Activated CD4-positive, CD25-positive, alpha-beta regulatory T cell treated with anti-CD3 and anti-CD28 coated beads, Interleukin-2, amount 50 U/mL, for 16 hours (primary cell): ENCODE measurements at regions not wholly inside any gene's neighbourhood (a gene's known extent, or its start where the extent isn't known, plus 50 kb on each side); places are given as distances from the start of the nearest gene placed in this dataset.
"Not testable (repeated sequence)": the region's sequence is repeated elsewhere in the genome, so short reads cannot be mapped to it uniquely, and the experiment has no call there.

ENCODE experiments used
- DNase-seq: peaks from one replicate; pipeline ENCODE4 v3.0.0-alpha.2; 2020; ENCODE audit warnings: low read depth, low spot score

DNA sequence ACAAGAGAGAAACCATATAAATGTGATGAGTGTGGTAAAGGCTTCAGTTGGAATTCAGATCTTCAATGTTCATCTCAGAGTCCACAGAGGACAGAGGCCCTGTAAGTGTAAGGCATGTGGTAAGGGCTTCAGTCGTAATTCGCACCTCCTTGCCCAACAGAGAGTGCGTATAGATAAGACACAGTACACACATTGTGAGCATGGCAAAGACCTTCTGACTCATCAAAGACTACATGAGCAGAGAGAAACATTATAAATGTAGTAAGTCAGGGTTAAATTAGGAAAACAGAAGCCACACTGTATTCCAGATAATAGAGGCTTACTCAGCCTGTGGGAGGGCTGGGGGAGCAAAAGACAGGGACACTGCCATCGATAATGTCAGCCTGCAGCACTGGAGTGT, 98.1 kb upstream of the GPR39 start:
- not testable (repeated sequence) for DNase-seq

DNA sequence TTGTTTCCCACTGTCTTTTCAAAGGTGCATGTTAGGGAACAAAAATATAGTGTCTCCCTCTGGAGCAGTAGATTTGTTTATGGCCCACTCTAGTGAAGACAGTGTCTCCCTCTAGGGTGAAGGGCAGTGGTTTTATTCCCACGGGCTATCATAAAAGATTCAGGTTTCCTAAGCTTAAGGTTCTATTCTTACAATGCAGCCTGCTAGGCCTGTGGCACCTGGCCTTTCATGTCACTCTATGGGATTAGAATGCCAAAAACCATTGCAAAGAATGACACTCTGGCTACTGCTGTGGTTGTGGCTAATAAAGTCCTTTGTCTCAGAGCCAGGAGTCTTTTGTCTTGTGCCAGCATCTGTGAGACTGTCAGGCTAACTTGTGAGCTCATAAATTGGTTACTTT, 92.6 kb upstream of the GPR39 start:
- not testable (repeated sequence) for DNase-seq

- DNase-seq, result not testable (repeated sequence)
Observed at GRCh38 chr2:132332345-132333033, 84.1 kb upstream of the GPR39 start.

GRCh38 chr2:132337135-132337534, 79.5 kb upstream of the GPR39 start:
- DNase-seq, result not testable (repeated sequence)

- DNase-seq, result not testable (repeated sequence)
Observed at GRCh38 chr2:132337844-132338243, 78.8 kb upstream of the GPR39 start.

DNA sequence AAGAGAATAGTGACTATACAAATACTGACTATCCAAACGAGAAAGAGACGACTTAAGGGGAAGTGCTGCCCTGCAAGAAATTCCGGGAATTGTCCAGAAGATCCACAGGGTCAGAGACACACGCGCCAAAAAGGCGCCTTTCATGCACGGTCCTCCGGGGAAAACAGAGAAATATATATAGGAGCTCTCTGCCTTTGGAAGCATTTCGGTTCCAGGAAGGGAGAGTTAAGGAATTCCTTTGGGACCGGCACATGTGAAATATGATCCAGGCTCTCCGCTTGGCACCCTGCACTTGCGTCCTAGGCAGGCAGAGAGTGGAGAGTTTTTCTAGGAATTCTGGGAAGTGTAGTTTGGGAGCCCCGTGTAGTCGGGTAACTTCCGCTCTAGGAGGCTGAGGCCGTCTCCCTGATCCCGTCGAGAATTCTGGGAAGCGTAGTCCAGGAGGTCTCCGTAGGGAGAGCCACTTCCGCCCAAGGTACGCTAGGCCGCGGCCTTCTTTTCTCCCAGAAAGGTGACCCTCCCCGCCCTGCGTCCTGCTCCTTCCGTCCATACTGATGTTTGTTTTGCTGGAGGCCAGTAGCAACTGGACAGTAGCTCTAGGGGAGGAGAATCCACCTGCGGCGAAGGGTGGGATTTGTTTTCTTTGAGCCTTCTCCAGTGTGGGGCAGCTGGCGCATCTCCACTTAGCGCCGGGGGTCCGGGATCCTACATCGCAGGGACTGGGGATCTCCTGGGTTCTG, 69.4 kb upstream of the GPR39 start:
- DNase-seq, result not testable (repeated sequence)

- DNase-seq, result not testable (repeated sequence)
Observed at GRCh38 chr2:132349092-132349687, 67.4 kb upstream of the GPR39 start.

GRCh38 chr2:132351668-132352067, 64.9 kb upstream of the GPR39 start:
- not testable (repeated sequence) for DNase-seq

DNA sequence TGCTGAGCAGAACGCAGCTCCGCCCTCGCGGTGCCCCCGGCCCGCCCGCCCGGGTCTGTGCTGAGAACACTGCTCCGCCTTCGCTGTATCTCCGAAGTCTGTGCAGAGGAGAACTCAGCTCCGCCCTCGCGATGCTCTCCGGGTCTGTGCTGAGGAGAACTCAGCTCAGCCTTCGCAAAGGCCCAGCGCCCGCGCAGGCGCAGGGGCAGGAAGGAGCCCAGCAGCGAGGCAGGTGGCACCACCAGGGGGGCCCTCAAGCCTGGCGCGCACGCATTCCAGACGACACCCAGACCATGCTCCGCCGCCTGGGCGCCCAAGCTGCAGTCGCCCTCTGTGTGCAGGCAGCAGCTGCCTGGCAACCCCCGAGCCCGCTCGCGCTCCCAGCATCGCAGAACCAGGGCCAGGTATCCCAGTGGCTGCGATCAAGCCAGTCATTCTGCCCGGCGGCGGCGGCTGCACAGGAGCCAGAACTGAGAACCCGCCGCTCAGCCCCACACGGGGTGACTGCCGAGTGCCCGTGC, 64.1 kb upstream of the GPR39 start:
- not testable (repeated sequence) for DNase-seq

DNA sequence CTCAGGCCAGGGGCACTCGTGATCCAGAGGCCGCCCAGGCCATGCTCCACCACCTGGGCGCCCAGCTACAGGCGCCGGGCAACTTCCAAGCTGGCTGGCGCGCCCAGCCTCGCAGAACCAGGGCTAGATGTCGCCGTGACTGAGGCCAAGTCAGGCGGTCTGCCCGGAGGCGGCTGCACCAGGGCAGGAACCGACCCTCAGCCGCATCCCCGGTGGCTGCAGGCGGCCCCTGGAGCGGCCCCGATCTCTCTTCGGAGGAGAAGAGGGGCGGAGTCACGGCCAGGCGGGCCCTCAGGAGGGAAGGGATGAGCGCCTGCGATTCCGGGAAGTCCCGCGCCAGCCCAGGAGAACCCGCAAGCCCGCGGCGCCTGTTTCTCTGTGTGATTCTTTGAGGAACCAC, 63.2 kb upstream of the GPR39 start:
- DNase-seq, result not testable (repeated sequence)

DNA sequence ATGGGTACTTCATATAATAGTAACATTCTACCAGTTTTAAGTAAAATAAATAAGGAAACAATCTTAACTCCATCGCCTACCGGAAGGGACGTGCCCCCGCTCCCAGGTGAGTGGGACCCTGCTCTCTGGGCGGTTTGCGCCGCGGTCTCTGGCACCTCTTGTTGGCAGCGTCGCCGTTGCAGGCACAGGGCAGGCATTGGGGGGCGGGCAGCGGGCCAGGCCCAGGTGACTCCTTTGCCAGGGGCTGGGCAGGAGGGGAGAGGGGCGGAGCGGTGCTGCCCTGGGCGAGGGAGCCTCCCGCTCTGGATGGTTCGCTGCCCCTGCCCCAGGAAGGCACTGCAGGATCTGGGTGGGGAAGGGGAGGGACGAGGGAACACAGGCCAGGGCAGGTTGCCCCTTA, 55.6 kb upstream of the GPR39 start:
- not testable (repeated sequence) for DNase-seq

- DNase-seq, result not testable (repeated sequence)
Observed at GRCh38 chr2:132361498-132361897, 55.1 kb upstream of the GPR39 start.

DNA sequence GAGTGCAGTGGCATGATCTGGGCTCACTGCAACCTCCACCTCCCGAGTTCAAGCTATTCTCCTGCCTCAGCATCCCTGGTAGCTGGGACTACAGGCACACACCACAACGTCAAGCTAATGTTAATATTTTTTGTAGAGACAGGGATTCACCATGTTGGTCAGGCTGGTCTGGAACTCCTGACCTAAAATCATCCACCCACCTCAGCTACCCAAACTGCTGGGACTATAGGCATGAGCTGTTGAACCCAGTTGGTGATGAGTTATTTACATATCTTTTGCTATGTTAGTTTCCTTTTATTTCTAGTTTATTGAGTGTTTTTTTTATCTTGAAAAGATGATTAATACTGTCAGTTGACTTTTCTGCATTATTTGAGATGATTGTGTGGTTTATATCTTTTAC, 53.3 kb upstream of the GPR39 start:
- DNase-seq, result not testable (repeated sequence)

DNA sequence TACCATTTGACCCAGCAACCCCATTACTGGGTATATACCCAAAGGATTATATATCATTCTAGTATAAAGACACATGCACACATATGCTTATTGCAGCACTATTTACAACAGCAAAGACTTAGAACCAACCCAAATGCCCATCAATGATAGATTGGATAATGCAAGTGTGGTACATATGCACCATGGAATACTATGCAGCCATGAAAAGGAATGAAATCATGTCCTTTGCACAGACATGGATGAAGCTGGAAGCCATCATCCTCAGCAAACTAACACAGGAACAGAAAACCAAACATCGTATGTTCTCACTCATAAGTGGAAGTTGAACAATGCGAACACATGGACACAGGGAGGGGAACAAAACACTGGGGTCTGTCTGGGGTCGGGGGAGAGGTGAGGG, 50.6 kb upstream of the GPR39 start:
- not testable (repeated sequence) for DNase-seq

DNA sequence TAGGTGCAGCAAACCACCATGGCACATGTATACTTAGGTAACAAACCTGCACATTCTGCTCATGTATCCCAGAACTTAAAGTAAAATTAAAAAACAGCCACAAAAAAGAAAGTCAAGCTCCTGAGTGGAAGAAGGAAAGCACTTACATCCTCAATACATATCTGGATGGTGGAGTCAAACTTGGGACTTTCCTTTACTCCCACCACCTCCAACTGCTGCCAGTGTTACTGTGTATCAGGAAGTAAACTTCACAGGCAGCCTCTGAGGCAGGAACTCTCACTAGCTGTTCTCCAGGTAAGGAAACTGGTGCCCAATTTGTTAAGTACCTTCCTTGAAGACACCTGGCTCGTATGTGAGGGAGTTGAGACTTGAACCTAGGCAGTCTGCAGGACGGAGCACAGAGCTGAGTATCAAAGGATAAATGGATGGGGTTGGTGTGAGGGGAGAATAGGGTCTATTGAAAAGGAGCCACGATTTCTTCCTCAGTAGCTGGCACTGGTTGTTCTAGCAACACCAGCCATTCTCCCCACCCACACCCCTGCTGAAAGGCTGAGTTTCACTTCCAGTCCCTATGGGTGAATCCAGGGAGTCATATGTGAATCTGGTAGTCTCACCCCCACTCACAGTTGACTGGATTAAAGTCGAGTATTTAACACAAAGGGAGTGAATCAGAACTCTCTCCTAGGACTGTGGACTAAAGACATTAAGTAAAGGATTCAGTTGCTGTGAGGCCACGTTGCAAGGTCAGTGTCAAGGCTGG, 50.0 kb upstream of the GPR39 start:
- no peak for DNase-seq
